HG02870 (cell line): ENCODE measurements at regions not wholly inside any gene's neighbourhood (a gene's known extent, or its start where the extent isn't known, plus 50 kb on each side); places are given as distances from the start of the nearest gene placed in this dataset.
"Not testable (repeated sequence)": the region's sequence is repeated elsewhere in the genome, so short reads cannot be mapped to it uniquely, and the experiment has no call there.

Experiments used
- ATAC-seq: cut with Tn5 transposase; IDR thresholded peaks from one replicate; pipeline ENCODE4 v1.9.1; 2021; ENCODE audit warnings: mild to moderate bottlenecking, moderate library complexity; ENCODE audit not compliant: unreplicated experiment

- ATAC-seq = peak; percentile 70
Measured at GRCh38 chr7:86592185-86592584, 51.5 kb upstream of the GRM3 start.

GRCh38 chr7:86574006-86574405 is 69.7 kb upstream of the GRM3 start:
- no peak for ATAC-seq

GRCh38 chr7:86558680-86559501 is 84.8 kb upstream of the GRM3 start:
- no peak for ATAC-seq

GRCh38 chr7:86534641-86535040 is 109.1 kb upstream of the GRM3 start:
- ATAC-seq = no peak

GRCh38 chr7:86504229-86504628 is 139.5 kb upstream of the GRM3 start:
- ATAC-seq = no peak

GRCh38 chr7:86499986-86500385 is 143.7 kb upstream of the GRM3 start:
- no peak for ATAC-seq

GRCh38 chr7:86485827-86486226 is 157.9 kb upstream of the GRM3 start:
- ATAC-seq = no peak

GRCh38 chr7:86479144-86479543 is 164.6 kb upstream of the GRM3 start:
- no peak for ATAC-seq

- ATAC-seq = no peak
Measured at GRCh38 chr7:86477343-86477935, 166.3 kb upstream of the GRM3 start.

GRCh38 chr7:86470763-86471162 is 172.9 kb upstream of the GRM3 start:
- no peak for ATAC-seq

GRCh38 chr7:86469680-86470295 is 173.9 kb upstream of the GRM3 start:
- ATAC-seq = peak; percentile 99

- ATAC-seq = no peak
Measured at GRCh38 chr7:86454753-86455152, 189.0 kb upstream of the GRM3 start.

- ATAC-seq = no peak
Measured at GRCh38 chr7:86453454-86453853, 190.3 kb upstream of the GRM3 start.

- no peak for ATAC-seq
Measured at GRCh38 chr7:86448856-86449255, 194.9 kb upstream of the GRM3 start.

- ATAC-seq = no peak
Measured at GRCh38 chr7:86445285-86445684, 198.4 kb upstream of the GRM3 start.

GRCh38 chr7:86444245-86444644 is 199.5 kb upstream of the GRM3 start:
- ATAC-seq = no peak

GRCh38 chr7:86440420-86440819 is 203.3 kb upstream of the GRM3 start:
- ATAC-seq = not testable (repeated sequence)

GRCh38 chr7:86437951-86438450 is 205.7 kb upstream of the GRM3 start:
- no peak for ATAC-seq

- ATAC-seq = no peak
Measured at GRCh38 chr7:86431761-86432160, 211.9 kb upstream of the GRM3 start.

- ATAC-seq = no peak
Measured at GRCh38 chr7:86411814-86412213, 231.9 kb upstream of the GRM3 start.

- ATAC-seq = no peak
Measured at GRCh38 chr7:86407291-86407690, 236.4 kb upstream of the GRM3 start.

- ATAC-seq = no peak
Measured at GRCh38 chr7:86391813-86392212, 251.9 kb upstream of the GRM3 start.
